ENCODE measurements at regions not wholly inside any gene's neighbourhood (a gene's known extent, or its start where the extent isn't known, plus 50 kb on each side); places are given as distances from the start of the nearest gene placed in this dataset.

DNA sequence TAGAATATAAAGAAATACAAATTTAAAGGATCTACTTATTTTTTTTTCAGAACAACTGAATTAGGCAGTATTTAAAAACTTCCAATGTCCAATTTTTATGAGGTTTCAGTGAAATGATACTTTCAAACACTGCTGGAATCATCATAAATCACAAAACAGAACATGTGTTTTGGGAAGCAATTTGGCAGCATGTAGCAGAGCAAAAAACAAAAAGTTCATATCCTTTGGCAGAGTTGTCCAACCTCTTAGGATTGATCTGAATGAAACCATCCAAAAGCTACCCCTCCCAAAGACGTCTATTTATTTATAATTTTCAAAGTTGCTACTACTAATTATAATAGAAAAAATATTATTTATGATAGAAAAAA, 192.4 kb upstream of the PUM3 start:
- Histone ChIP-seq H3K4me3 (ENCODE audit: low read depth in 1 of 3, low read length in 3 of 3) (no peak overlapping the region), H3K4me1 (ENCODE audit: control insufficient read depth in 3 of 3, insufficient read depth in 2 of 3, low read depth in 1 of 3, low read length in 2 of 3) (no peaks in the 10 kb centered on the region), H3K27me3 (ENCODE audit: control insufficient read depth in 3 of 3, insufficient read depth in 3 of 3, low read length in 3 of 3) (peaks cover 0 to 2% (median 0%) of the 10 kb centered on the region in 3 donors), H3K27ac (ENCODE audit: low read depth in 1 of 3, low read length in 2 of 3) (no peak overlapping the region), H3K9me3 (ENCODE audit: control insufficient read depth in 2 of 2, insufficient read depth in 1 of 2, low read depth in 1 of 2, low read length in 1 of 2) (no peaks in the 10 kb centered on the region), H3K36me3 (ENCODE audit: control insufficient read depth in 3 of 3, insufficient read depth in 2 of 3, low read depth in 1 of 3, low read length in 3 of 3) (no peaks in the 10 kb centered on the region)
- FAIRE-seq (no peak), DNase-seq (no peak)
- 56 to 63% (median 58%) methylated on average over 1 of the region's 1 CpG for WGBS, 3 donors

DNA sequence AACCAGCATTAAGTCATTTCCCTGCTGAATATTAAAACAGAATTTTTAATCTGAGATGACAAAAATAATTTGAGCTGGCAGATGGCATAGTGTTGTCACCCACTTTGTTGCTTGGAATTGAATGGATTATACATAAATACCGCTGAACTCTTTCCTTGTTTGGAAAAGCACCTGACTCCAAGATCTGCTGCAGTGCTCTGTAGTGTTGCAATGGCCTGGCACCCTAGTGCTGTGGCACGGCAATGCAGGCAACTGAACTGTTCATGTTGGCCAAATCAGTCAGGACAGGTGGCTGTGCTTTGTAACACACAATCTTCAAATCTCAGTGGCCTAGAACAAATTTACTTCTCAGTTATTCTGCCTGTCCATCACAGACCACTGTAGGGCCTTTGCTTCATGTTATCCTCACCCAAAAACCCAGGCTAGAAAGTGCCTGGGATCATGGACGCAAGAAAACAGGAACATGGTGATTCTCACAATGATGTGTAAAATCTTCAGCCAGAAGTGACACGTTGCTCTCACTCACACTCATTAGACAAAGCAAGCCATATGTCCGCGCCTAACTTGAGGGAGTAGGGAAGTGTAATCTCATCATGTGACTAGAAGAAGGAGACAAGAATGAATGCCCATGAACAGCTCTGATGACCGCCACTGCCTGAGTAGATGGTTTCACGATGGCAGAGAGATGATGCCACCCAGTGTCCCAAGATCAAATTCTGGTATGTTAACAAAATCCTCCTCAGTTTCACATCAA, 191.9 kb upstream of the PUM3 start:
- DNase-seq (no peak), FAIRE-seq (no peak)
- WGBS, 3 donors: 73 to 85% (median 82%) methylated on average over 8 of the region's 8 CpGs
- peaks cover 0 to 2% (median 0%) of the 10 kb centered on the region in 3 donors for H3K27me3 ChIP-seq (ENCODE audit: control insufficient read depth in 3 of 3, insufficient read depth in 3 of 3, low read length in 3 of 3)
- no peaks in the 10 kb centered on the region for H3K36me3 ChIP-seq (ENCODE audit: control insufficient read depth in 3 of 3, insufficient read depth in 2 of 3, low read depth in 1 of 3, low read length in 3 of 3)
- H3K4me3 ChIP-seq (ENCODE audit: low read depth in 1 of 3, low read length in 3 of 3): no peak overlapping the region
- H3K27ac ChIP-seq (ENCODE audit: low read depth in 1 of 3, low read length in 2 of 3): no peak overlapping the region
- H3K9me3 ChIP-seq (ENCODE audit: control insufficient read depth in 2 of 2, insufficient read depth in 1 of 2, low read depth in 1 of 2, low read length in 1 of 2): no peaks in the 10 kb centered on the region
- H3K4me1 ChIP-seq (ENCODE audit: control insufficient read depth in 3 of 3, insufficient read depth in 2 of 3, low read depth in 1 of 3, low read length in 2 of 3): no peaks in the 10 kb centered on the region

GRCh38 chr9:3032898-3033297, 189.0 kb upstream of the PUM3 start:
- Histone ChIP-seq H3K27me3 (ENCODE audit: control insufficient read depth in 3 of 3, insufficient read depth in 3 of 3, low read length in 3 of 3) (peaks cover 0 to 2% (median 0%) of the 10 kb centered on the region in 3 donors), H3K27ac (ENCODE audit: low read depth in 1 of 3, low read length in 2 of 3) (no peak overlapping the region), H3K36me3 (ENCODE audit: control insufficient read depth in 3 of 3, insufficient read depth in 2 of 3, low read depth in 1 of 3, low read length in 3 of 3) (no peaks in the 10 kb centered on the region), H3K4me3 (ENCODE audit: low read depth in 1 of 3, low read length in 3 of 3) (no peak overlapping the region), H3K9me3 (ENCODE audit: control insufficient read depth in 2 of 2, insufficient read depth in 1 of 2, low read depth in 1 of 2, low read length in 1 of 2) (no peaks in the 10 kb centered on the region), H3K4me1 (ENCODE audit: control insufficient read depth in 3 of 3, insufficient read depth in 2 of 3, low read depth in 1 of 3, low read length in 2 of 3) (no peaks in the 10 kb centered on the region)
- FAIRE-seq: no peak
- no peak for DNase-seq
- 65 to 81% (median 80%) methylated on average over 4 of the region's 4 CpGs for WGBS, 3 donors

DNA sequence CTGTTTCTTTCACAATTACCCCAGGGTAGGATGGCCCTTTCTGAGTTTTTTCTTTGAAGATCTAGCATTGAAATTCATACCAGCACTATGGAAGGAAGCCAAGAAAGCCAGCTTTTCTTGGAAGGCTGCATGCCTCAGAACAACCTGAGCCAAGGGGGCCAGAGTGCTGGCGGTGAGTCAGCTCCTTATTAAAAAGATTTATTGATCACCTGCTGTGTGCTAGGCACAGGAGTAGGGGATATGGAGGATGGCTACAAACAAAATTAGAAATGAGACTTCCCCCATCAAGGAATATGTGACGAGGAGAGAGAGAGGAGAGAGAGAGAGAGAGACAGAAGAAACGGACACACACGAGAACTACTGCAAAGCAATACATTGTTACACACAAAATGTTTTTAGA, 184.6 kb upstream of the PUM3 start:
- Histone ChIP-seq H3K27me3 (ENCODE audit: control insufficient read depth in 3 of 3, insufficient read depth in 3 of 3, low read length in 3 of 3) (no peaks in the 10 kb centered on the region), H3K36me3 (ENCODE audit: control insufficient read depth in 3 of 3, insufficient read depth in 2 of 3, low read depth in 1 of 3, low read length in 3 of 3) (no peaks in the 10 kb centered on the region), H3K4me1 (ENCODE audit: control insufficient read depth in 3 of 3, insufficient read depth in 2 of 3, low read depth in 1 of 3, low read length in 2 of 3) (no peaks in the 10 kb centered on the region), H3K27ac (ENCODE audit: low read depth in 1 of 3, low read length in 2 of 3) (no peak overlapping the region), H3K4me3 (ENCODE audit: low read depth in 1 of 3, low read length in 3 of 3) (no peak overlapping the region), H3K9me3 (ENCODE audit: control insufficient read depth in 2 of 2, insufficient read depth in 1 of 2, low read depth in 1 of 2, low read length in 1 of 2) (no peaks in the 10 kb centered on the region)
- DNase-seq: no peak
- WGBS, 3 donors: 75 to 89% (median 84%) methylated on average over 4 of the region's 4 CpGs
- FAIRE-seq: no peak

- Histone ChIP-seq H3K9me3 (ENCODE audit: control insufficient read depth in 2 of 2, insufficient read depth in 1 of 2, low read depth in 1 of 2, low read length in 1 of 2) (no peaks in the 10 kb centered on the region), H3K27ac (ENCODE audit: low read depth in 1 of 3, low read length in 2 of 3) (no peak overlapping the region), H3K27me3 (ENCODE audit: control insufficient read depth in 3 of 3, insufficient read depth in 3 of 3, low read length in 3 of 3) (no peaks in the 10 kb centered on the region), H3K36me3 (ENCODE audit: control insufficient read depth in 3 of 3, insufficient read depth in 2 of 3, low read depth in 1 of 3, low read length in 3 of 3) (no peaks in the 10 kb centered on the region), H3K4me1 (ENCODE audit: control insufficient read depth in 3 of 3, insufficient read depth in 2 of 3, low read depth in 1 of 3, low read length in 2 of 3) (no peaks in the 10 kb centered on the region), H3K4me3 (ENCODE audit: low read depth in 1 of 3, low read length in 3 of 3) (no peak overlapping the region)
- DNase-seq (no peak), FAIRE-seq (no peak)
- WGBS, 3 donors: 45 to 67% (median 50%) methylated on average over 3 of the region's 3 CpGs
Observed at GRCh38 chr9:3027210-3027609, 183.3 kb upstream of the PUM3 start.

DNA sequence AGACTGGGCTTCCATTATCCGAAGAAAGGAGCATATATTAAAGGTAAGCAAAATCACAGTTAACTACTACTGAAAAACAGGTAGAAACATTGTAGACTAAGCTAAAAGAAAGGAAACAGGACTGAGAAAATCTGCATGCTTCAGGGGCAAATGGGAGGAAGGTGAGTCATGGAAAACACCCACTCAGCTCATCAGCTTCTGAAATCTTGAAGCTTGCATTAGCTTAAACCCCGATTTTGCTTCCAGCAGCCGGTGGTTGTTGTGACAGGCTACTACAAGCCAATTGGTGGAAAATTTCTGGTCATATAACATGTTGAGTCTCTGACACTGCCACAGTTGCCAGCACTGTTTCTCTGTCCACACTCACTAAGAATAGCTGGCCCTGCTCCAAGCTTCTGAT, 179.6 kb upstream of the PUM3 start:
- DNase-seq (no peak), FAIRE-seq (no peak)
- Histone ChIP-seq H3K36me3 (ENCODE audit: control insufficient read depth in 3 of 3, insufficient read depth in 2 of 3, low read depth in 1 of 3, low read length in 3 of 3) (no peaks in the 10 kb centered on the region), H3K4me3 (ENCODE audit: low read depth in 1 of 3, low read length in 3 of 3) (no peak overlapping the region), H3K4me1 (ENCODE audit: control insufficient read depth in 3 of 3, insufficient read depth in 2 of 3, low read depth in 1 of 3, low read length in 2 of 3) (no peaks in the 10 kb centered on the region), H3K9me3 (ENCODE audit: control insufficient read depth in 2 of 2, insufficient read depth in 1 of 2, low read depth in 1 of 2, low read length in 1 of 2) (no peaks in the 10 kb centered on the region), H3K27me3 (ENCODE audit: control insufficient read depth in 3 of 3, insufficient read depth in 3 of 3, low read length in 3 of 3) (no peaks in the 10 kb centered on the region), H3K27ac (ENCODE audit: low read depth in 1 of 3, low read length in 2 of 3) (no peak overlapping the region)
- 74 to 83% (median 81%) methylated on average over 3 of the region's 3 CpGs for WGBS, 3 donors

DNA sequence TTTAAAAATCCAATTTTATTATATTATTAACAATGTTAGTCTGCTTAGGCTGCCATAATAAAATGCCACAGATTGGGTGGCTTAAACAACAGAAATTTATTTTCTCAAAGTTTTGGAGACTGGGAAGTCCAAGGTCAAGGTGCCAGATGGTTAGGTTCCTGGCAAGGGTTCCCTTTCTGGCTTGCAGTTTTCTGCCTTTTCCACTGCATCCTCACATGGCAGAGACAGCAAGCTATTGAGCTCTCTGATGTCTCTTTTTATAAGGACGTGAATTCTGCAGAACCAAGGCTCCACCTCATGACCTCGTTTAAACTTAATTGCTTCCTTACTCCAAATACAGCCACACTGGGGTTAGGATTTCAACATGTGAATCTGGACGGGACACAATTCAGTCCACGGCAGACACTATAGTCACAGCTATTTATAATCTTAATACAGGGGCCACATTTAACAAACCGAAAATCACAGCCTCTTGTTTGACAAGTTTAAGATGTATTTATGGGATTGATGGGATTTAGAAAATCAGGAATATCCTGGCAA, 174.9 kb upstream of the PUM3 start:
- no peaks in the 10 kb centered on the region for H3K4me1 ChIP-seq (ENCODE audit: control insufficient read depth in 3 of 3, insufficient read depth in 2 of 3, low read depth in 1 of 3, low read length in 2 of 3)
- H3K36me3 ChIP-seq (ENCODE audit: control insufficient read depth in 3 of 3, insufficient read depth in 2 of 3, low read depth in 1 of 3, low read length in 3 of 3): no peaks in the 10 kb centered on the region
- no peak for FAIRE-seq
- no peaks in the 10 kb centered on the region for H3K9me3 ChIP-seq (ENCODE audit: control insufficient read depth in 2 of 2, insufficient read depth in 1 of 2, low read depth in 1 of 2, low read length in 1 of 2)
- H3K4me3 ChIP-seq (ENCODE audit: low read depth in 1 of 3, low read length in 3 of 3): no peak overlapping the region
- no peak overlapping the region for H3K27ac ChIP-seq (ENCODE audit: low read depth in 1 of 3, low read length in 2 of 3)
- DNase-seq: no peak
- no peaks in the 10 kb centered on the region for H3K27me3 ChIP-seq (ENCODE audit: control insufficient read depth in 3 of 3, insufficient read depth in 3 of 3, low read length in 3 of 3)
- WGBS, 3 donors: 43 to 59% (median 59%) methylated on average over 5 of the region's 5 CpGs

DNA sequence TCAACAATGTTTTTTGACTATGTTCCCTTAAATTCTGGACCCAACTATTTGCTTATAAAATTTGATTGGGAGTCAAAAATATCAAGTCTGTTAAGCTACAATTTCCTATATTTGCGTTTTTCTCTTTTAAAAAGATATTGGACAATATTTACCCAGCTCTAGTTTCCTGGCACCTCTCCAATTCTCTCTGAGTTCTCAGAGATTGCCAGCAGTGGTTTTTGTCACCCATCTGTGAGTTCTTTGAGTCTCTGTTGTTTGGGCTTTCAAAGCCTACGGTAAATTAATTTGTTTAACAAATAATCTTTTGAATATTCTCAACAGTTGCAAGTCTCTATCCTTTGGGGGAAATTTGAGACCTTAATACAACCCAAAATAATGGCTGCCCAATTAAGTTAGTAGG, 174.2 kb upstream of the PUM3 start:
- no peaks in the 10 kb centered on the region for H3K27me3 ChIP-seq (ENCODE audit: control insufficient read depth in 3 of 3, insufficient read depth in 3 of 3, low read length in 3 of 3)
- no peaks in the 10 kb centered on the region for H3K9me3 ChIP-seq (ENCODE audit: control insufficient read depth in 2 of 2, insufficient read depth in 1 of 2, low read depth in 1 of 2, low read length in 1 of 2)
- H3K36me3 ChIP-seq (ENCODE audit: control insufficient read depth in 3 of 3, insufficient read depth in 2 of 3, low read depth in 1 of 3, low read length in 3 of 3): no peaks in the 10 kb centered on the region
- no peak for DNase-seq
- no peak for FAIRE-seq
- no peaks in the 10 kb centered on the region for H3K4me1 ChIP-seq (ENCODE audit: control insufficient read depth in 3 of 3, insufficient read depth in 2 of 3, low read depth in 1 of 3, low read length in 2 of 3)
- H3K4me3 ChIP-seq (ENCODE audit: low read depth in 1 of 3, low read length in 3 of 3): no peak overlapping the region
- no peak overlapping the region for H3K27ac ChIP-seq (ENCODE audit: low read depth in 1 of 3, low read length in 2 of 3)
- 50 to 71% (median 55%) methylated on average over 2 of the region's 2 CpGs for WGBS, 3 donors

- Histone ChIP-seq H3K27me3 (ENCODE audit: control insufficient read depth in 3 of 3, insufficient read depth in 3 of 3, low read length in 3 of 3) (no peaks in the 10 kb centered on the region), H3K4me1 (ENCODE audit: control insufficient read depth in 3 of 3, insufficient read depth in 2 of 3, low read depth in 1 of 3, low read length in 2 of 3) (no peaks in the 10 kb centered on the region), H3K27ac (ENCODE audit: low read depth in 1 of 3, low read length in 2 of 3) (no peak overlapping the region), H3K4me3 (ENCODE audit: low read depth in 1 of 3, low read length in 3 of 3) (no peak overlapping the region), H3K9me3 (ENCODE audit: control insufficient read depth in 2 of 2, insufficient read depth in 1 of 2, low read depth in 1 of 2, low read length in 1 of 2) (no peaks in the 10 kb centered on the region), H3K36me3 (ENCODE audit: control insufficient read depth in 3 of 3, insufficient read depth in 2 of 3, low read depth in 1 of 3, low read length in 3 of 3) (no peaks in the 10 kb centered on the region)
- WGBS, 3 donors: 55 to 69% (median 59%) methylated on average over 3 of the region's 3 CpGs
- FAIRE-seq (no peak), DNase-seq (no peak)
Observed at GRCh38 chr9:3014178-3014577, 170.3 kb upstream of the PUM3 start.

Data from small intestine (tissue), 7 donors.